Activated CD4-positive, alpha-beta T cell treated with anti-CD3 and anti-CD28 coated beads, Interleukin-2, amount 50 U/mL, for 16 hours (primary cell): ENCODE measurements at regions not wholly inside any gene's neighbourhood (a gene's known extent, or its start where the extent isn't known, plus 50 kb on each side); places are given as distances from the start of the nearest gene placed in this dataset.
"Not testable (repeated sequence)": the region's sequence is repeated elsewhere in the genome, so short reads cannot be mapped to it uniquely, and the experiment has no call there.

Experiments used
- DNase-seq: peaks from one replicate; pipeline ENCODE4 v3.0.0-alpha.2; 2020

DNA sequence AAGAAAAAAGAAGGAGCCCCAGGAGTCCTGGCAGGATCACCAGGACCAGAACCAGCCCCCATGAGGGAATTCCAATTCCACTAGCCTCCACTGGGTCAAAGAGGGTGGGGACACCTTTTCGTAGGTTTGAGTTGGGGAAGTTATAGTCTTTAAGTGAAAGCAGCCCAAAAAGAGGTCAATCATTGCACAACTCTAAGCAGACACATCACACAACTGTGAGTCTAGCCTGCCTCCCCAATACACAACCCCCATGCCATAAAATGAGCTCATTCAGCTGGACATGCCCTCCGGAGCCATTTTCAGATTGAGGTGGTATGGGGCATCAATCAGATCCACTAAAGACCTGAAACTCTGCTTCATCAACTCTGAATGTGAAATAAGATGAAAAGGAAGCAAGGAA is 179.9 kb downstream of the NPHP4 start:
- DNase-seq, result no peak

DNA sequence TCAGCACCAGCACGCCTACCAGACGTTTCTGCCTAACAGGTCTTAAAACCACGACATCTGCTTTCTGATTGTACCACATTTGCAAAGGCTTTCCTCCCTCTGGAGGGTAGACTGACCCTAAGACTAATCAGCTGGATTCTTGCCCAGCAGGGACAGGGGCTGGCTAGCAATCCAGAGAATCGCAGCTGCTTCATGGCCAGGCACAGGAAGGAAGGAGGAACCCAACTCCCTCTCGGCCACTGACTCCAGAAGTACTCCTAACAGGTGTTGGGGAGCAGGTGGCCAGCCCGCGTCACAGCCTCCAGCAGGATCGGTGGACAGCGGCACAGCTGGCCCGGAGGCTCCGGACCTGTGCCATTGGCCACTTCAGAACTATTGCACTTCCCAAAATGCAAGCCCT is 180.8 kb downstream of the NPHP4 start:
- DNase-seq, result no peak

DNA sequence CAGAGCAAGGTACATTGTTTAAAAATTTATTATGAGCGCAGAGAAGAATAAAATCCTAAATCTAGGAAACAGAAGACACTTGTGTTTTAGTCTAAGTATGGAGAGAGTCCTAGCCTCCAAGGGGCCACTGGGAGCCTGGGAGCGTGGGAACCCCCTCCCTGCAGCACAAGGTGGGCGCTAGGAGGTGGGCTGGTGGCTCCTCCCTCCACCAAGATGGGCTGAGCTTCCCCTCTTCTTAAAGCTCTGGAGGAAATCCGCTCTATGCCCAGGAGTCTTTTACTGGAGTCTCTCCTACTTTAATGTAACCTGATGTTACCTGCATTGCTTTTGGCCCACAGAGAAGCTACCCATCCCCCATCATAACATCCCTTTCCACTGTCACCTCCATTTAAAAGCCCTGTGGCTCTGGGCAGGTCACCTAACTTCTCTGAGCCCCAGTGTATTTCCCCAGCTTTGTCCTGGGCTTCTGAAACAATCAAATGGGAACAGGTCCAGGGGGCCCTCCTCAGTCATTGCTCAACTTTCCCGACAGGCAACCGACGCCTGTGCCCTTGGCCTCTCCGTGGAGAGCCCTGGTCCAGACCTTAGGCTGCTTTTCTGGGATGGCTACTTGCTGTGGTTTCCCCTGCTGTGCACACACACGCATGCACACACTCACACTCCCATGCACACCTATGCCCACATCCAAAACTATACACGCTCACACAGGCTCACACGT is 181.5 kb downstream of the NPHP4 start:
- no peak for DNase-seq

DNA sequence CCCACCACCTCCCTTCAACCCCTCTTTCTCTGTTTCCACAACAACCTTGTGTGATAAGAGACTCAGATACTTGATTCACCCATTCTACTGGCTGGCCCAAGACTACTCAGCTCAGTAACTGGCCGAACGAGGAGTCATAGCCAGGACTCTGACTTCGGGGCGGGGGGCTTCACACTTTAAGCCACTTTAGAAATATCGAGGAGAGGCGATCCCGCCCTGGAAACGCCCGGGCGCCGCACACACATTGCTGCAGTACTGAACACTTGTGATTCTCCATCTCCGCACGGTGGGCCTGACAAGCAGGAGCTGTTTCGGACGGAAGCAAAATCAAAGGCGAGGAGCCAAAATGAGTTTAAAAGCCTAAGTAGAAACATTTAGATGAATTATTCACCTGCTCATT is 182.1 kb downstream of the NPHP4 start:
- no peak for DNase-seq

DNA sequence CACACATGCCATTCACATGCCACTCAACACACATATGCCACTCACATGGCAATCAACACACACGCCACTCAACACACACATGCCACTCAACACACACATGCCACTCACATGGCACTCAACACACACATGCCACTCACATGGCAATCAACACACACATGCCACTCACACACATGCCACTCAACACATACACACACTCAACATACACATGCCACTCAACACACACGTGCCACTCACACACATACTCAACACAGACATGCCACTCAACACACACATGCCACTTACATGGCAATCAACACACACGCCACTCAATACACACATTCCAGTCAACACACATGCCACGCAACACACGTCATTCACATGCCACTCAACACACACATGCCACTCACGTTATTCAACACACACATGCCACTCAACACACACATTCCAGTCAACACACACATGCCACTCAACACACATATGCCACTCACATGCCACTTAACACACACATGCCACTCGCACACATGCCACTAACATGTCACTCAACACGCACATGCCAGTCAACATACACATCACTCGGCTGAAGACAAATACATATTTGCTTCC is 182.9 kb downstream of the NPHP4 start:
- no peak for DNase-seq

DNA sequence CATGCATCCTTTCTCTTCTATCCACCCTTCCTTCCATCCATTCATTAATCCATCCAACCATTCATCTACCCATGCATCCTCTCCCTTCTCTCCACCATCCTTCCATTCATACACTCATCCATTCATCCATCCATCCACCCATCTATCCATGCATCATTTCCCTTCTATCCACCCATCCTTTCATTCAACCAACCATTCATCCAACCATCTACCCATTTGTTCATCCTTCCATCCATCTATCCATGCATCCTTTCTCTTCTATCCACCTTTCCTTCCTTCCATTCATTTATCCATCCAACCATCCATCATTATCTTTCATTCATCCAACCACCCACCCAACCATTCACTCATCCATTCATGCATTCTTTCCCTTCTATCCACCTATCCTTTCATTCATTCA is 188.4 kb downstream of the NPHP4 start:
- no peak for DNase-seq

DNA sequence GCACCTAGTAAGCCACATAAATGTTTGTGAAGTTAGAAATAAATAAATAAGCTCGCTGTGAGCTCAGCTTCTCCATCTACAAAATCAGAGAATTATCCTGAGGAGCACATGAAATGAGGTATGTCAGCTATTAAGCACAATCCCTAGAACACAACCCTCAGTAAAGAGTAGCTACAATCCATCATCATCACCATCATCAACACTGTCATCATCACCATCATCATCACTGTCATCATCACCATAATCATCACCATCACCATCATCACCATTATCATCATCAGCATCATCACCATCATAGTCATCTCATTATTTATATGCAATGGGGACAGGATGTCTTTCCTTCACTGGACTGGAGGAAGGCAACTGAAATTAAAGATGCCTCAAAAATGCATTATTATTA is 189.6 kb downstream of the NPHP4 start:
- DNase-seq, result no peak

DNA sequence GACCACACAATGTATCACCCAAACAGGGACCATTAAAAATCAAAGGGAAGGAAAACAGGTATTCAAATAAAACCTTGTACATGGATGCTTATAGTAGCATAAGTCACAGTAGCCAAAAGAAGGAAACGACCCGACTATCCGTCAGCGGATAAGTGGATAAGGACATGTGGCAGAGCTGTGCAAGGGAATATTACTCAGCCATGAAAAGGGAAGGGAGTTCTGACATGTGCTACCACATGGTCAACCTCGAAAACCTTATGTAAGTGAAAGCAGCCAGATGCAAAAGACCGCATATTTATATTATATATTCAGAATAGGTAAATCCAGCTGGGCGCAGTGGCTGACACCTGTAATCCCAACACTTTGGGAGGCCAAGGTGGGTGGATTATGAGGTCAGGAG is 193.3 kb downstream of the NPHP4 start:
- DNase-seq, result no peak

DNA sequence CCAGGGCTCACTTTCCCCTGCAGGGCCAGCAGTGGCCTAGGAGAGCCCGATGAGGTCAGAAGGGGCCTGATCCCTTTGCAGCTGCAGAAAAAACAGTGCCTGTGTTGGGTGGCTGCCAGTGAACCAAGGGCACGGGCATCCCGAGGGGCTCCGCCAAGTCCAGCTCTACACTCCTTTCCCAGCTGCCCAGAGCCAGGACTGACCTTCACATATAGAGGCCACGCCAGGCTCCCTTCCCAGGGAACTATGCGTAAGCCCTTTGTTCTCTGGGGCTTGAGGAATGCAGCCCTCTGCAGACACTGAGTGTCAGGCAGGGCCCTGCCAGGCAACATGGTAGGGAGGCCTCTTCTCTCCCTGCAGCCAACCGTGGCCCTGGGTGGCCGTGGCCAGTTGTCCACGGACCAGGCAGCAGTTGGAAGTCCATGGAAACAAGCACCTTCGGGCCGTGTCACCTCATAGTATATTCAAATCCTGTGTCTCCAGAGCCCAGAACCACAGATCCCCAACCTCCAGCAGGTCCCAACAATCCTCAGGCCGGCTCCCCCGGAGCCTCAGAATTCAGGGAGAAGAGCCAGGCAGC is 194.0 kb downstream of the NPHP4 start:
- DNase-seq, result no peak

DNA sequence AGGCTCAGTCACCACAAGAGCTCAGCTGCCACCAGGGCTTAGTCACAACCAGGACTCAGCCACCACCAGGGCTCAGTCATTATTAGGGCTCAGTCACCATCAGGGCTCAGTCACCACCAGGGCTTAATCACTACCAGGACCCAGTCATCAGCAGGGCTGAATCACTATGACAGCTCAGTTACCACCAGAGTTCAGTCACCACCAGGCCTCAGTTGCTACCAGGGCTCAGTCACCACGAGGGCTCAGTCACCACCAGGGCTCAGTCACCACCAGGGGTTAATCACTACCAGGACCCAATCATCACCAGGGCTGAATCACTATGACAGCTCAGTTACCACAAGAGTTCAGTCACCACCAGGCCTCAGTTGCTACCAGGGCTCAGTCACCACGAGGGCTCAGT is 196.2 kb downstream of the NPHP4 start:
- no peak for DNase-seq

DNA sequence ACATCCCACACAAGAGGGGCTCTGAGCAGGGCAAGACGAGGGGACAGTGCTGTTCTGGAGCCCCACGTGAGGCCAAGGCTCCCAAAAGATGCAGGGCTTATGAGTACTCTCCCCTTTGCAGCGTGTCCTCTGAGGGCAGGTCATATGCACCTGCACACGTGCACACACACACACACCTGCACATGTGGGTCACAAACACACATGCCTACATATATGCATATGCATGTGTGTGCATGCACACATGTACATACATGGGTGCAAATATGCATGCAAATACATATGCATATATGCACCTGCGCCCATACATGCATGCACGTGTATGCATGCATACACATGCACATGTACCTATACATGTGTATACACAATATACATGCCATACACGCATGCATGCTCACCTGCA is 197.9 kb downstream of the NPHP4 start:
- DNase-seq, result no peak

DNA sequence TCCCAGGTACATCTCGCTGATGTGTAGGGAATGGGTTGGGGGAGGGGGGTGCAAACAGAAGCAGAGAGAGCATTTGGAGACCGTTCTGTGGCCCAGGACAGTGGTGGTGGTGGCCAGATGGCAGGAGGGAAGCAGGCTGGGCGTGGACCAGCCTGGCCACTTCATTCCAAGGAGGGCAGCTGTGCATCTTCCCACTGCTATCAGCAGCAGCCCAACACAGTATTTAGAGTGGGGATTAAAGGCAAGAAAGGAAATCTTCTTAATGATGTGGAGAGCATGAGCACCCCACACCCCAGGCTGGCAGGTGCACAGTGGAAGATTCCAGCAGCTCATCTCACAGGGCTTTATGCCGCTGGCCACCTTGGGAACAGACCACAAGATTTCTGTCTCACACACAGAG is 198.7 kb downstream of the NPHP4 start:
- DNase-seq, result no peak

DNA sequence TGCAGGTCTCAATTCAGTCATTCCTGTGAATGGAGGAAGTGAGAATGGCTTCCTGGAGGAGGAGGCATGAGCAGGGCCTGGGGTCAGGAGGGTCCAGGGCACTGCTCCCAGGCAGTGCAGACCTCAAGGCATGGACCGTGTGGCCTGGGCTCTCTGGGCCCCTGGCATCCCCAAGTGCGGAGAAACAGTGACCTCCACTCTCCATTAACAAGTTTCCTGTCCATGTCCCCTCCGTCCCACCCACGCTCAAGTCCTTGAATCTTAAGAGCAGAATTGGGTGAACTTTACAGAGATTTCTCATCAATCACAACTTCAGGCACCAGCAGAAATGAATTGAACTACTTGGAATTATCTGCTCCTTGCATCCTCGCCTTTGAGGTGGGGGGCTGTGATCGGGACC is 211.1 kb downstream of the NPHP4 start:
- DNase-seq, result no peak

DNA sequence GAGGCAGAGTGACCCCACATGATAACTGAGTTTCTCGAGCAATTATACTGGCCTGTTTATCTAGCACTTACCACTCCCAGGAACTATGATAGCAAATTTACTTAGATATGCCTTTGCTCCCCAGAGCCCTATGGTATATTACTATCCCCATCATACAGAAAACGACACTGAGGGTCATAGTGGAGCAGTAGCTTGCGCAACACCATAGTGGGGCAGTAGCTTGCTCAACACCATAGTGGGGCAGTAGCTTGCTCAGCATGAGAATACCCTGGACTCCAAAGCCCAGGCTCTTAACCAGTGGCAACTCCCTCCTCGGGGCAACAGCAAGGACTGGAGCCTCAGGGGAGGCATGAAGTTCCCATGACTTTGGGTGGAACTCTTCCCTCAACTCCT is 211.9 kb downstream of the NPHP4 start:
- DNase-seq, result no peak

DNA sequence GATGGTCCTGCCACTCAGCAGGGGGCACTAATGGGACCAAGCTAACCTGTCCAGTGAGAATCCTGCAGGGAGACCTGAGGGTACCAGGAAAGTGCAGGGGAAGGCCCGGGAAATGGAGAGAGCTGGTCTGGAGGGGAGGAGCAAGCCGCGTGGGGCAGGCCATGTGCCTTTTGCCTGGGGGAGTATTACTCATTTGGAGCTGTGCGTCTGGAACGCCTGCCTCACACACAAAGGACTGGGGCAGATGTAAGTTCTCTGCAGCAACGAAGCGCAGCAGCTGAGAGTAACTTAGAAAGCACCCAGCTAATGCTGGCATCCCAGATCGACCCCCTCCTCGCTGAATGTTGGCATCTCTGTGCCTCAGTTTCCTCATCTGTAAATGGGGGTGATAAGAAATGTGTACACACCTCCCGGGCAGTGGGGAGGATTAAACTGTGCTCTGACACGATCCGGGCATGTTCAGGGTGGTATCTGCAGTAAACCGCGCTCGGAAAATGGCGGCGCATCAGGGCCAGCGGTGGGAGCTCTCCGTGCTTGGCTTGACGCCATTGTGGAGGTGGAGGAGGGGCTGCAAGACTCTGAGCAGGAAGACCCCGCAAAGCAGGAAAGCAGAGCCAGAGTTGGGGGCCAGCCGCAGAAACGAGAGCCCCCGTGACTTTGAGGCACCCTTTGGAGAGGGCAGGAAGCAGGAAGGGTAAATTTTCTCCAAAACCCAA is 212.5 kb downstream of the NPHP4 start:
- DNase-seq, result no peak

DNA sequence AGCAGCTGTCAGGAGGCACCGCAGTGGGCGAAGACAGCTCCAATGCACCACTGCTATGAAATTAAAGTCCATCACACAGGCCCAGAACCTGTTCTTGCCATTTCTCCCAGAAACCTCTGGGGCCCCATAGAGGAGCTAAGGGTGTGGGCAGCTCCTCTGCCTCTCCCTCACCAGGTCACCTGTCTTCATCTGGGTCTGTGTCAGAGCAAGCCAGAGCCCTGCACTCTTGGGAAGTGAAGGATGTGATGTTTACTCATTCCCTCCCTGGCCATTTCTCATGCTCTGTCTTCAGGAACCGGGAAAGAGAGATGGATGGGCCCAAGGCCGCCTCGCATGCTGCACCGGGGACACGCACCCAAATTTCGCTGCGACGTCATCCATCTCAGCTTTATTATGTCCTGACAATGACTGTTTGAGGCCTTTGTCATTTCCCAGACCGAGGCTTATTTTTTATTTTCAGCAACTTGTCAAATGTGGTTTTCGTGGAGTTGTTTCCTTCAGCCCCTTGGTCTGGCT is 216.1 kb downstream of the NPHP4 start:
- DNase-seq, result no peak

DNA sequence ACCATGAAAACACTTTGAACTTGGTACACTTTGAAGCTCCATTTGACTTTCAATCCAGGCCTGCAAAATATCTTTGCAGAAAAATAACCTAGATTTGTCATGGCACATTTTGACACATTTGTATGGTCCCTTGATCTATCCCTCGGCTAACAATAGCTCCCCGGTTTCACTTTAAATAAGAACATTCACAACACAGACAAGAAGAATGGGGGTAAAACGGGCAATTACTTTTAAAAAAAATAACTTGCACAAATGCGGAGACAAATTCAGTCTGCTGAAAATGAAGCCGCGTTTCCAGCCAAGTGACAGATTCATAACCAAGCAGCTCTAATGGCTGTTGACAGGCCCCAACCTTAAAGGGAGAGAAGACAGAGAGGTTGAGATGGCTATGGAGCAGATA is 218.2 kb downstream of the NPHP4 start:
- DNase-seq, result no peak

DNA sequence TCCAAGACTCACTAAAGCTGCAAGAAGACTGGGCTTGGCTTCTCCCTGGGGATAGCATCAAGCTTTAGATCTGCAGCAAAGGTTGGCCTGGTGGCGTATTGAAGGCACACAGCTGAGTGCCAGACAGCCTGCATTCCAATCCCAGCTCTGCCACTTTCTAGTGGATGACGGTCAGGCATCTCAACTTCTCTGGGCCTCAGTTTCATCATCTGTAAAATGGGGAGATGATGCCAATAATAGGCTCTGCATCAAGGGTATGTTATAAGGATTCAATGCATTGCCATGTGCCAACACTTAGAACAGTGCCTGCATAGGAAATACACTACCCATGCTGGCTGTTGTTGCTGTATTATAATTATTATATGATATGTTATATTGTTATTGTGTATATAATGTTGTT is 220.4 kb downstream of the NPHP4 start:
- no peak for DNase-seq

DNA sequence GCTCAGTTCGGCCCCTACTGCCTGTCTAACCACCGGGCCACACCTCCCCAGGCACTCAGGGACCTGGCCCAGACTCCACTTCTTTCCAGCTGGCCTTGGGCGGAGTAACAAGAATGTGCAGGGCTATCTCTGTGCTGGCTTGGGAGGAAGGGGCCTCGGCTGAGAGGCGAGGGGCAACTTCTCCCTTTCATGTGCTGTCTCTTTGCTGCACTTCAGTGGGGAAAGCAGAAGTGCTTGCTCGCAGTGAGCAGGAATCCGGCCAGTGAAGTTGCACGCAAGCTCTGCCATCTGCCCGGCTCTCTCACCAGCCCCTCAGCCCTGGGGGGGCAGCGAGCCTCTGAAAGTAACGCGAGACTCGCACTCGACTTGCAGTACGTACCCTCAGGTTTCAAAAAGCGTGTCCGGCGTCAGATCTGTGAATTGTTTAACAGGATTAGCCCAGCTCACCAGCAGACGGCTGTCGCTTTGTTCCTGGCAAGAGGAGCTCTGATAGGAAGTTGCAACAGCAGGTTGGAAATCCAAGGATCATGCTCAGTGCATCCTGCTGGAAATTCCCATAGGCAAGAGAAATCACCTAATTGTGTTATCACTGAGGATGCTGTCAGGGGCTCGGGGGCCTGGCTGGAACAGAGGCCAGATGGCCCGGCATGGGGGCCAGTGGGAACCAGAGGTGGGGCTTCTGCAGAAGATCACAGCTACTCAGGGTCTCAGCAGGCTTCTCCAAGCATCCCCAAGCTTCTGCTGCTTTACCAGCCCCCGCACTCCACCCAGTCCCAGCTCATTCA is 221.1 kb downstream of the NPHP4 start:
- DNase-seq, result no peak

DNA sequence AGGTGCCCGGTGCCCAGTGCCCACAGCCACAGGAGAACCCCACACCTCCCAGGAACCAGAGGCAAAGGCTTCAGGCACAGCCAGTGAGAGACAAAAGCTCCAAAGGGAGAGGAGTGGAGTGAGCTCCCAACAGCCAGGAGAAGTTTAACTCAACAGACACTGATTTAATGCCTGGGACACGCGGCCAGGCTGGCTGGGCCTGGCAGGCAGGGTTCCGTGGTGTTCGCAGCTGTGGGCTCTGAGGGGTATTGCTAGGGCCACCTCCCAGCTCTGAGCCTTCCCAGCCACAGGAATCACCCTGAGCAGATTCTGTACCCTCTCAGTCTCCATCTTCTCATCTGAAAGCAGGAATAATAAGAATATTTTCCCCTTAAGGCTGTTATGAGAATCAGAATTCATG is 222.5 kb downstream of the NPHP4 start:
- DNase-seq, result no peak

DNA sequence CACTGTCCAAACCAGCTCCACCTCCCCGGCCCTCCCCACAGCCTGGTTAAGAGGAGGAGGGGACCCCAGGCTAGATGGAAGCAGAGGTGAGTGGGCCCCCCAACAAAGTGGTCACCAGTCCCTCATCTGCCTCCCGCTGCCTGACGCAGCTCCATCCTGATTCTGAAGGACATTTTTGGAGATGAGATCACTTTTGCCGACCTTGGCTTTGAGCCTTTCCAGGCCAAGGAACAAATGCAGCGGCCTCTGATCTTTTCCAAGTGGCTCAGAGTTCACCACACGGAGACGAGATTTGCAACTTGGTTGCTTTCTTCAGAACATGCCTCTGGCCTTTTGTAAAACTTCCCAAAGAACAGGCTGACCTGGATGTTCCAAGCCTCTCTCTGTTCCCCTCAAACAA is 223.1 kb downstream of the NPHP4 start:
- no peak for DNase-seq

DNA sequence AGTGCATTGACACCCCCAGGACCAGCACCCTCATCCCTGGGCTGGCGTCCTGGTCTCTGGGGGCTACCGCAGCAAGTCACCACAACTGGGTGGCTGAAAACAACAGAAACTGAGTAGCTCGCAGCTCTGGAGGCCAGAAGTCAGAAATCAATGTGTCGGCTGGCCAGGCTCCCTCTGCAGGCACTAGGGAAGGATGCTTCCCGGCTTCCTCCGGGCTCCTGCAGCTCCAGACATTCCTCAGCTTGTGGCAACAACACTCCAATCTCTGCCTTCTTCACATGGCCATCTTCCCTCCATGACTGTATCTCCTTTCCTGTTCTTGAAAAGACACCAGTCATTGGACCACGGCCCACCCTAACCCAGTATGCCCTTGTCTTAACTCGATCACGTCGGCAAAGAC is 224.2 kb downstream of the NPHP4 start:
- no peak for DNase-seq

DNA sequence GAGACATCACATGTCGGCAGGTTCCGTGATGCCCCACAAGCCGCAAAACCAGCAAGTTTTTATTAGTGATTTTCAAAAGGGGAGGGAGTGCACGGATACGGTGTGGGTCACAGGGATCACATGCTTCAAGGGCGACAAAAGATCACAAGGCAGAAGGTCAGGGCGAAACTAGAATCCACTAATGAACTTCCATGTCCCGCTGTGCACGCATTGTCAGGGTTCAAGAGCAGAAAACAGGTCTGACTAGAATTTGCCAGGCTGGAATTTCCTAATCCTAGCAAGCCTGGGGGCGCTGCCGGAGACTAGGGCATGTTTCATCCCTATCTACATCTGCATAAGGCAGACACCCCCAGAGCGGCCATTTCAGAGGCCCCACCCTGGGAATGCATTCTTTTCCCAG is 225.2 kb downstream of the NPHP4 start:
- not testable (repeated sequence) for DNase-seq
